ENCODE measurements at regions not wholly inside any gene's neighbourhood (a gene's known extent, or its start where the extent isn't known, plus 50 kb on each side); places are given as distances from the start of the nearest gene placed in this dataset.

DNA sequence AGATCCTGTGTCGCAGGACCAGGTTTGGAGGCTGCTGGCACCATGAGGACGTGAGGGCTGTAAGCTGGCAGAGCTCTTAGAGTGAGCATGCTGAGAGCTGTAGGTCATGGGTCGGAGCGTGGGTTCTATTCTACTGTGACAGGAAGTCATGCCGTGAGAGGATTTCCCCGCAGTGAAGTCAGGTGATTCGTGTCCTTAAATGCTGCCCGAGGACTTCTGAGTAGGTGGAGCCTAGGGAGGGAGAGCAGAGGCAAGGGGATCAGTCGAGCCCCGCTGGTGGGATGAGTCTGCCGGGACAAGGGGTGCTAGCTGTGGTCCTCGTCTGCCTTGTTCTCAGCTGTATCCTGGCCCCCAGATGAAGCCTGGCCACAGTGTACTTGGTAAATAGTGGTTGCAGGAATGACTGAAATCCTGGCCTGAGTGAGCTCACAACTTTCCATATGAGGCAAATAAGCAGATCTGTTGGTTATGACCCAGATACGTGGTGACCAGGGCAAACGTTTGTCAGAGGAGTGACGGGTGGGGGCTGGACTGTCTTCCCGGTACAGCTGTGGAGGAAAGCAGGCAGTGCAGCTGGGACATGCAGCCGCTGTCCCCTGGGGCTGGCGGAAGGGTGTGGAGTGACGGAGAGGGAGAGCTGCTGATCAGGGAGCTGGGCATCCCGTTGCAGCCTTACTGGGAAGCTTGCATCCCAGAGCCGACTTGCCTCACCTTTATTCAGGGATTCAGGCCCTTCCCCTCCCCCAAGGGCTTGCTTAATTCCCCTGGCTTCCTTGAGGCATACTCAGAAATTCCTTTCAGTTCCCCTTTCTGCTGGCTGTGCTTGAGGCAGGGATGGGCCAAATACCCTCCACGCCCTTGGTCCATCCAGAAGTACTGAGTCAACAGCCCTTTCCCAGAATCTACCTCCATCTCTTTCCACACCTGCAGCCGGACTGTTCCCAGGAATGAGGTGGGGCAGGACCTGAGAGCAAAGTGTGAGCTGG is 250.9 kb upstream of the RREB1 start:
- TF ChIP-seq GATA2 (IDR thresholded peaks at IDR 0.05; ENCODE audit: low read depth, low read length) (no peak), GATA3 (IDR thresholded peaks at IDR 0.05; ENCODE audit: low read depth, low read length) (no peak)

DNA sequence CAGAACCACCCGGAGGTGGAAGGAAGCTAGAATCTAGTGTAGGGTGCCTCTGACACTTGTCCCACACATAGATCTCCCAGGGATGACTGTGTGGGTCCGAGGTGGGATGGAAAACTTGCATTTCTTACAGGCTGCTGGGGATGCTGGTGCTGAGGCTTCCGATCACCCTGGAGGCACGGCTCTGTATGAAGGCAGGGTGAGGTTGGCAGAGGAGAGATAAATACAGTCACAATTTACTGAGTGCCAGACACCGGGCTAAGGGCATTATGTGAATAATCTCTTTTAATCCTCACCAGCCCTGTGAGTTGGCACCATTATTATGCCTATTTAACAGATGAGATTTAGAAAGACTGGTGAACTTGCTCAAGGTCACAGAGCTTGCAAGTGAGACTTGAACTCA is 250.2 kb upstream of the RREB1 start:
- TF ChIP-seq GATA2 (IDR thresholded peaks at IDR 0.05; ENCODE audit: low read depth, low read length) (no peak), GATA3 (IDR thresholded peaks at IDR 0.05; ENCODE audit: low read depth, low read length) (no peak)

DNA sequence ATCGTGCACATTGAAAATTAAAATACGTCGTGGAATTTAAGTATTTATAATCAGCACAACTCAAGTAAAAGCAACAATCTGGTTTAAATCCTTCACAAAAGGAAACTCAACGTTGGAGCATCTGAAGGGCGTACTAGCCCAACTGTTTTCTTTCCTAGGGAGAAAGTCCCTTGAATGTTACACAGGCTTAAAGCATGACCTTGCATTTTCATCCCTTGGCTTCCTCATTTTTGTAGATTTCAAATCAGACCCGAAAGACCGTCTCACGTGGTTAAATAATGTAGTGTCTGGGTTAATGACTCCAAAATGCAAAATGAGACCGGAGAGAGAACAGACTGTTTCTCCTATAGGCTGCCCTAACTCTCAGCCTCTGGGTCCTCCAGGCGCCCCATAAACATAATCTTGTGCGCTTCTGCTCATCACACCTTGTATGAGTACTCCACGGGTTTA is 249.2 kb upstream of the RREB1 start:
- TF ChIP-seq GATA3 (IDR thresholded peaks at IDR 0.05; ENCODE audit: low read depth, low read length) = no peak
- no peak for TF ChIP-seq GATA2 (IDR thresholded peaks at IDR 0.05; ENCODE audit: low read depth, low read length)

DNA sequence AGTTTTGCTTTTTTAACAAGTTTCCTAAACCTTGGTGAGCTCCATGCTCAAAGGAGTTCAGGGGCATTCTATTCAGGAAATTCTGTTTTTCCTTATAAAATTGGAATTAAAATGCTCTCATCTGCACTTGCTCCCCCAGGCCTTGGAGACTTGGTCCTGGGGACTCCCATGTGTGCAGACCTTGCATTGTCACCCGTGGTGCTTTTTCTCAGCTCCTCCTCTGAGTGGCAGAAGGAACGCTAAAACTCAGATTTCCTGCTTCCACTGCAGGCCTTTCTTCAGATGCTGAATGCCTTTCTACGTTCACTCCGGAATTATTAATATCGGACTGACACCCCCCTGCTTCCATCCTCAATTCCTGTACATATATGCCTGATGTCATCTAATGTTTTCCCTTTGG is 248.7 kb upstream of the RREB1 start:
- TF ChIP-seq GATA3 (IDR thresholded peaks at IDR 0.05; ENCODE audit: low read depth, low read length) (no peak), GATA2 (IDR thresholded peaks at IDR 0.05; ENCODE audit: low read depth, low read length) (no peak)

DNA sequence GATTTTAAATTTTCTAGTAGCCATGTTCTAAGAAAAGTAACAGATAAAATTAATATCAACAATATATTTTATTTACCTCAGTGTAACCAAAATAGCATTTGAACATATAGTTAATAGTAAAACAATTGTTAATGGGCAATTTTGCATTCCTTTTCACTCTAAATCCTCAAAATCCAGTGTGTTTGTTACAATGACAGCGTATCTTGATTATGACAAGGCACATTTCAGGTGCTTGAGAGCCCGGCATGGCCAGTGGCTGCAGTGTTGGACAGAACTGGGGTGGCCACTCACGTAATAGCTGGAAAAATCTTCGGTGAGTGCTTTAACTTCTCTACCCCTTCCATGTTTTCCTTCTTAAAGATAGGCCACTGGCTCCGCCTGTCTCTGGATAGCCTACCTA is 248.0 kb upstream of the RREB1 start:
- TF ChIP-seq GATA2 (IDR thresholded peaks at IDR 0.05; ENCODE audit: low read depth, low read length) (no peak), GATA3 (IDR thresholded peaks at IDR 0.05; ENCODE audit: low read depth, low read length) (no peak)

DNA sequence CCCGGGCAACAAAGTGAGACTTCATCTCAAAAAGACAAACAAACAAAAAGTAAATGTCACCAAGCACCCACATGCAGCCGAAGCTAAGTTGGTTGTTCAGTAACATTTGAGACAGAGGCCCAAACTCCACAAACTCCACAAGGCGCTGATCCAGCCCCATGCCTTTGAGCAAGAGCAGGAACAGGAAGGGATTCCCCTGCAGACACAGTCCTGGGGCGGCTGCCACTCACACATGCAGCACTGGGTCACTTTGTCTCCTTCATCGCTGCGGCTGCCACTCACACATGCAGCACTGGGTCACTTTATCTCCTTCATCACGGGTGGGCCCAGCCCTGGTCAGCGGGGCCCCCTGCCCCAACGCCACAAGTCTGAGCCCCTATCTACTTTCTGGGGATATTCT is 246.9 kb upstream of the RREB1 start:
- TF ChIP-seq GATA2 (IDR thresholded peaks at IDR 0.05; ENCODE audit: low read depth, low read length) (no peak), GATA3 (IDR thresholded peaks at IDR 0.05; ENCODE audit: low read depth, low read length) (no peak)

DNA sequence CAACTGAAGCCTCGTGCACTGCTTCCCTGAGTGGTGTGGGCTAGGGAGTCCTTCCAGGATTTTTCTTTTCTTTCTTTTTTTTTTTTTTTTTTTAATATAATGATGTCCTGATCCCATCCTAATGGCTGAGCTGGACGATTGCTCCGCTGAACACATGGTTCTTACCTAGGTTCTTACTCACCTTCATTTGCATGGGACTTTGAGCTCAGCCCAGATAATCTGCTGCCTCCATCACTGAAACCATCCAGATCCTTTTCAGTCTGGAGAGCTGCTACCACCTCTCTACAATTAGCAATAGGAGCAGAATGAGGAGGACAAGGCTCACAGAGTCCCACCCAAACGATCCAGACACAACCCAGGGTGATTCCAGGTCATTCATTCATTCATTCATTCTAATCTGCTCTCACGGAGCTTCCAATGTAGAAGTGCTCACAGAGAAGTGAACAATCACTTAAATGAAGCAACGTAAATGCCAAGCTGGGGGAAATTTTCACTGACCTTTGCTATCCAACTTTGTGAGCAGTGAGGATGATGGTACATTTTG is 246.3 kb upstream of the RREB1 start:
- TF ChIP-seq GATA2 (IDR thresholded peaks at IDR 0.05; ENCODE audit: low read depth, low read length) = no peak
- TF ChIP-seq GATA3 (IDR thresholded peaks at IDR 0.05; ENCODE audit: low read depth, low read length) = no peak

DNA sequence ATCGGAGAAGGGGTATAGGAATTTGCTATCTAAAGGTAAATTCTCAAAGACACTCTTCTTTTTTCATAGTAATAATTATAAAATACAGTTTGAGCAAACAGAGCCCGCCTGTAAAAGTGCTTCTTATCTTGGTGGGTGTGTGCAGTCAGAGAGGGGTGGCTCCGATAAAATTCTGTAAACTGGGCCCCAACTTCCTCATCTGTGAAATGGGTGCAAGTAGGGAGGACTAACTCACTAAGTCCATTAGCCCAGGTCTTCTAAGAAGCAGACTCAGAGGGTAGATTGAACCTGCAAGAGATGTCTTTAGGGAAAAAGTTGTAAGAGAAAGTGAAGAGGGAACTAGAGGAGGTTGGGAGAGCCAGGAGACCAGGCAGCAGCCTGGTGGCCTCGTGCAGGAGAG is 245.8 kb upstream of the RREB1 start:
- no peak for TF ChIP-seq GATA2 (IDR thresholded peaks at IDR 0.05; ENCODE audit: low read depth, low read length)
- TF ChIP-seq GATA3 (IDR thresholded peaks at IDR 0.05; ENCODE audit: low read depth, low read length) = no peak

DNA sequence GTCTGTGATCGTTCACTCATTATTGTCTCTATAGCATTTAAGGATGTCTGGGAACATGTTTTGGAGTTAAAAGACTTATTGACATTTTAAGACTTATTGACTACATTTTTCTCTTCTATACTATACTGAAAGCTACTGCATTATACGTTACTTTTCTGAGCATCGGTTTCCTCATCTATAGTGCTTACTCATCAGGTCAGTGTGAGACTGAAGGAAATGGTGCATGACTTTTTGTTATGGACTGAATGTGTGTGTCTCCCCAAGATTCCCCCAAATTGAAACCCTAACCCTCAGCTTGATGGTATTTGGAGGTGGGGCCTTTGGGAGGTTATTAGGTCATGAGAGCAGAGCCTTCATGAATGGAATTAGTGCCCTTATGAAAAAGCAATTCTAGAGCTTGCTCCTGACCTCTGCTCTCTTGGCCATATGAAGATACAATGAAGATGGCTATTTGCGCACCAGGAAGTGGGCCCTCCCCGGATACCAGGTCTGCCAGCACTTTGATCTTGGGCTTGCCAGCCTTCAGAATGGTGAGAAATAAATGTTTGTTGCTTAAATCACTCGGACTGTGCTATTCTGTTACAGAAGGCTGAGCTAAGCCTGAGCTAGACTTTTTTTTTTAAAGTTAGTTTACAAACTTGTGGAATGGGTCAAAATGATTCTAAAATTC is 243.7 kb upstream of the RREB1 start:
- TF ChIP-seq GATA3 (IDR thresholded peaks at IDR 0.05; ENCODE audit: low read depth, low read length) (no peak), GATA2 (IDR thresholded peaks at IDR 0.05; ENCODE audit: low read depth, low read length) (no peak)

DNA sequence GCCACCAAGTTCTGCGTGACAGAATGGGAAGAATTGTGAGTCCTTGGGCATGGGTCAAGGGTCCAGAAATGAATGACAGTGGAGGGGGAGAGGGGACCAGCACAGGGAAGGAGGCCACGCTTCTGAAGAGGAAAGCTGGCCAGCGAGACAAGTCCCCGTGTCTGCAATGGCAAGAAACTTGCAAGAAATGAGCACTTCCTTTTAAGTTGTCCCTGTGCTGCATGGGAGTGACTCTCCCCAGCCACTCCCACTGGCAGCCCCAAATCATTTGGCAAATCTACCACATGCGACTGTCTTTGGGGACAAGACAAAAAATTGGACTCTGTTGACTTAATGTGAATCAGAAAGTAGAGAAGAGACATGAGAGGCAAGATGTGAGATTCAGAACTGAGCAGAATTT is 242.2 kb upstream of the RREB1 start:
- no peak for TF ChIP-seq GATA3 (IDR thresholded peaks at IDR 0.05; ENCODE audit: low read depth, low read length)
- TF ChIP-seq GATA2 (IDR thresholded peaks at IDR 0.05; ENCODE audit: low read depth, low read length) = no peak

DNA sequence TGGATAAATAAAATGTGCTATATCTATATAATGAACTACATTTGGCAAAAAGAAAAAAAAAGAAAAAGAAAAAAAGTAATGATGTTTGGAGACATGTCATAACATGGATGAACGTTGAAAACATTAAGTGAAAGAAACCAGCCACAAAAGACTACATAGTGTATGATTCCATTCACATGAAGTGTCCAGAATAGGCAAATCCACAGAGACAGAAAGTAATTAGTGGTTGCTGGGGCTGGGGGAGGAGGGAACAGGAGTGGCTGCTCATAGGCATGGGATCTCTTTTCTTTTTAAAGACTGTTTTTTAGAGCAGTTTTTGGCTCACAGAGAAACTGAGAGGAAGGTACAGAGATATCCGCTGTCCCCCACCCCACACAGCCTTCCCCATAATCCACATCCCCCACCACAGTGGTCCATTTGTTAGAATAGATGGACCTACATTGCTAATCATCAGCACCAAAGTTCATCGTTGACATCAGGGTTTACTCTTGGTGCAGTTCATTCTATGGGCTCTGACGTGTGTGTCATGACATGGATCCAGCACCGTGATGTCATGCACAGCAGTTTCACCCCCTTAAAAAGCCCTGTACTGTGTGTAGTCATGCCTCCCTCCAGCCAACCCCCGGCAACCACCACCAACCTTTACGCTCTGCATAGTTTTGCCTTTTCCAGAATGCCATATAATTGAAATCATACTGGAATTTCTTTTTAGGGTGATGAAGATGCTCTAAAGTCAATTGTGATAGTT is 240.9 kb upstream of the RREB1 start:
- no peak for TF ChIP-seq GATA2 (IDR thresholded peaks at IDR 0.05; ENCODE audit: low read depth, low read length)
- TF ChIP-seq GATA3 (IDR thresholded peaks at IDR 0.05; ENCODE audit: low read depth, low read length) = no peak

DNA sequence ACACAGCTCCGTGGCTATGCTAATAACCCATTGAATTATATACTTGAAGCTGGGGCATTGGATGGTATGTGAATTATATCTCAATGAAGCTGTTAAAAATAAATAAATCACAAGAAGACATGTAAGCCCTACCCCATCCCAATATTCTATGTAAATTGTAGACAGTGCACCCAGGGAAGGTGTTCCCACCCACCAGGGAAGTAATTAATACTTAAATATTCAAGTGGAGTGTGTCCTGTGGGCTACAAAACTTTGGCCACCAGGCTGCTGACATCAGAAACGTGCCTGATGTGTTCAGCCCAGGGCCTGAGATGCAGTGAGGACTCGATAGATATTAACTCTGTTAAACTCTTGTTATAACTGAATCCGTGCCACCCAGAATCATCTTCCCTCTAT is 240.4 kb upstream of the RREB1 start:
- TF ChIP-seq GATA2 (IDR thresholded peaks at IDR 0.05; ENCODE audit: low read depth, low read length) = no peak
- no peak for TF ChIP-seq GATA3 (IDR thresholded peaks at IDR 0.05; ENCODE audit: low read depth, low read length)

DNA sequence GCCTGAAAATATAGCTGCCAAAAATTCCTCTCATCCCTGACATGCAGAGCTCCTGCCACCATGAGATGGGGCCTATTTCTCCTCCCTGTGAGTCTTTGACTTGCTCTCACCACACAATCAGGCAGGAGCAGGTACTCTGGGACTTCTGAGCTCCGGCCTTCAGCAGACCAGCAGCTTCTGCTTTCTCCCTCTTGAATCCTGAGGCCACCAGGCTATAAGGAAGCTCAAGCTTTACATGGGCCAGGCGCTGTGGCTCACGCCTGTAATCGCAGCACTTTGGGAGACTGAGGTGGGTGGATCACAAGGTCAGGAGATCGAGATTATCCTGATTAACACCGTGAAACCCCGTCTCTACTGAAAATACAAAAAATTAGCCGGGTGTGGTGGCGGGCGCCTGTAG is 238.7 kb upstream of the RREB1 start:
- TF ChIP-seq GATA2 (IDR thresholded peaks at IDR 0.05; ENCODE audit: low read depth, low read length) (no peak), GATA3 (IDR thresholded peaks at IDR 0.05; ENCODE audit: low read depth, low read length) (no peak)

DNA sequence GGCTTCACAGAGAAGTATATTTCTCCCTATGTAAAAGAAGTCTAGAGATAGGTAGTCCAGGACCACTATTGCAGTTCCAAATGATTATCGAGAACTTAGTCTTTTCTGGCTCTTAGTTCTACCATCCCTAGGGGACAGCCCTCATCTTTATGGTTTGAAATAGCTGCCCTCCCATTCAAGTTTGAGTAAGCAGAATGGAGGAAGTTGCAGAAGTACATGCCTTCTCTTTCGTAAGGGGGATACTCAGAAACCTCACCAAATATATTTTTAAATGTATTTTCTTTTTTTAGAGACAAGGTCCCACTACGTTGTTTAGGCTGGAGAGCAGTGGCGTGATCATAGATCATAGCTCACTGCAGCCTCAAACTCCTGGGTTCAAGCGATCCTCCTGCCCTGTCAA is 236.8 kb upstream of the RREB1 start:
- TF ChIP-seq GATA3 (IDR thresholded peaks at IDR 0.05; ENCODE audit: low read depth, low read length) (no peak), GATA2 (IDR thresholded peaks at IDR 0.05; ENCODE audit: low read depth, low read length) (no peak)

Data from SH-SY5Y (cell line).